Left ventricle myocardium superior (tissue), 1 donor: ENCODE measurements at regions not wholly inside any gene's neighbourhood (a gene's known extent, or its start where the extent isn't known, plus 50 kb on each side); places are given as distances from the start of the nearest gene placed in this dataset.
"Not testable (repeated sequence)": the region's sequence is repeated elsewhere in the genome, so short reads cannot be mapped to it uniquely, and the experiment has no call there.

Source experiments
- ATAC-seq: fragments of 200-7000 bp; cut with Tn5 transposase; one replicate; pipeline ENCODE4 v1.9.1; 2020; ENCODE audit warnings: mild to moderate bottlenecking, moderate library complexity
- DNase-seq: peaks from one replicate; pipeline ENCODE4 v3.0.0-alpha.2; 2020
- intact Hi-C: fragments of 100-400 bp; cut with micrococcal nuclease; formaldehyde crosslinking; loops from one replicate; pipeline ENCODE4 v1.11.0; 2022
- donor health status: DM: no; HTN: yes; CAD: no; lungs with severe emphysema.

GRCh38 chr4:79224777-79225104 is 101.1 kb downstream of the NAA11 start:
- ATAC-seq (no peak), DNase-seq (no peak)
- intact Hi-C loops = no loop called here

- DNase-seq (no peak), ATAC-seq (no peak)
- intact Hi-C loops = no loop called here
Observed at GRCh38 chr4:79223993-79224776, 101.7 kb downstream of the NAA11 start.

GRCh38 chr4:79217025-79217424 is 108.8 kb downstream of the NAA11 start:
- no peak for ATAC-seq
- no peak for DNase-seq
- intact Hi-C loops = no loop called here

GRCh38 chr4:79213702-79214101 is 112.2 kb downstream of the NAA11 start:
- ATAC-seq = no peak
- no peak for DNase-seq
- intact Hi-C loops = no loop called here

GRCh38 chr4:79213010-79213409 is 112.9 kb downstream of the NAA11 start:
- intact Hi-C loops = no loop called here

GRCh38 chr4:79212311-79212710 is 113.5 kb downstream of the NAA11 start:
- DNase-seq = no peak
- intact Hi-C loops = no loop called here
- no peak for ATAC-seq

More at GRCh38 chr4:79213010-79213409, 112.9 kb downstream of the NAA11 start:
- ATAC-seq (no peak), DNase-seq (no peak)

GRCh38 chr4:79211490-79211889 is 114.4 kb downstream of the NAA11 start:
- DNase-seq (no peak), ATAC-seq (no peak)
- intact Hi-C loops = no loop called here

- intact Hi-C loops = no loop called here
- ATAC-seq = no peak
- DNase-seq = no peak
Observed at GRCh38 chr4:79210636-79211049, 115.2 kb downstream of the NAA11 start.

- DNase-seq (no peak), ATAC-seq (no peak)
- intact Hi-C loops = no loop called here
Observed at GRCh38 chr4:79209822-79210635, 115.8 kb downstream of the NAA11 start.

GRCh38 chr4:79209081-79209480 is 116.8 kb downstream of the NAA11 start:
- no peak for ATAC-seq
- intact Hi-C loops = no loop called here

GRCh38 chr4:79207281-79207680 is 118.6 kb downstream of the NAA11 start:
- no peak for DNase-seq
- no peak for ATAC-seq
- intact Hi-C loops = no loop called here

More at GRCh38 chr4:79209081-79209480, 116.8 kb downstream of the NAA11 start:
- no peak for DNase-seq

GRCh38 chr4:79206660-79207059 is 119.2 kb downstream of the NAA11 start:
- intact Hi-C loops = no loop called here
- ATAC-seq (no peak), DNase-seq (no peak)

- no peak for ATAC-seq
- no peak for DNase-seq
- intact Hi-C loops = no loop called here
Observed at GRCh38 chr4:79205121-79205520, 120.7 kb downstream of the NAA11 start.

- no peak for ATAC-seq
- intact Hi-C loops = no loop called here
- no peak for DNase-seq
Observed at GRCh38 chr4:79201971-79202370, 123.9 kb downstream of the NAA11 start.

- DNase-seq = no peak
- intact Hi-C loops = no loop called here
- ATAC-seq = no peak
Observed at GRCh38 chr4:79199743-79200142, 126.1 kb downstream of the NAA11 start.

- intact Hi-C loops = no loop called here
- no peak for DNase-seq
- no peak for ATAC-seq
Observed at GRCh38 chr4:79198951-79199587, 126.8 kb downstream of the NAA11 start.

GRCh38 chr4:79197275-79198009 is 128.4 kb downstream of the NAA11 start:
- DNase-seq (no peak), ATAC-seq (no peak)
- intact Hi-C loops = no loop called here

GRCh38 chr4:79191292-79191691 is 134.6 kb downstream of the NAA11 start:
- ATAC-seq, DNase-seq, intact Hi-C loops: not testable (repeated sequence)

- intact Hi-C loops = no loop called here
- ATAC-seq = no peak
- no peak for DNase-seq
Observed at GRCh38 chr4:79185526-79186045, 140.3 kb downstream of the NAA11 start.
